Skeletal muscle satellite cell (primary cell): ENCODE measurements at regions not wholly inside any gene's neighbourhood (a gene's known extent, or its start where the extent isn't known, plus 50 kb on each side); places are given as distances from the start of the nearest gene placed in this dataset.

Experiments
- H3K27me3 ChIP-seq: 2 replicates; pipeline ENCODE4 v1.7.0; 2013; ENCODE audit warnings: low read length; ENCODE audit not compliant: control insufficient read depth, insufficient read depth
- H3K36me3 ChIP-seq: 2 replicates; pipeline ENCODE4 v1.7.0; 2013; ENCODE audit warnings: mild to moderate bottlenecking, control low read depth, low read length; ENCODE audit not compliant: insufficient read depth
- H3K4me1 ChIP-seq: 2 replicates; pipeline ENCODE4 v1.7.0; 2013; ENCODE audit warnings: low read length; ENCODE audit not compliant: control insufficient read depth, insufficient read depth
- H3K4me2 ChIP-seq: 2 replicates; pipeline ENCODE4 v1.7.0; 2013; ENCODE audit warnings: mild to moderate bottlenecking, low read length
- H3K4me3 ChIP-seq: 2 replicates; pipeline ENCODE4 v1.7.0; 2013; ENCODE audit warnings: low read length
- H3K9ac ChIP-seq: 2 replicates; pipeline ENCODE4 v1.7.0; 2013; ENCODE audit warnings: mild to moderate bottlenecking, low read depth, low read length, moderate library complexity
- H3K9me3 ChIP-seq: replicated peaks from 2 replicates; pipeline ENCODE4 v1.7.0; 2013; ENCODE audit warnings: mild to moderate bottlenecking, control low read depth, low read length

GRCh38 chr1:101532377-101532776 lies 295.6 kb downstream of the S1PR1 start:
- no peak overlapping the region for H3K4me2 ChIP-seq
- no peaks in the 10 kb centered on the region for H3K36me3 ChIP-seq

GRCh38 chr1:101540161-101540560 lies 303.3 kb downstream of the S1PR1 start:
- H3K36me3 ChIP-seq = no peaks in the 10 kb centered on the region
- no peak overlapping the region for H3K9ac ChIP-seq
- no peaks in the 10 kb centered on the region for H3K4me1 ChIP-seq
- H3K4me3 ChIP-seq = no peak overlapping the region
- peaks cover 8% of the 10 kb centered on the region for H3K27me3 ChIP-seq
- H3K9me3 ChIP-seq = no peaks in the 10 kb centered on the region
- H3K4me2 ChIP-seq = no peak overlapping the region

More at GRCh38 chr1:101532377-101532776, 295.6 kb downstream of the S1PR1 start:
- Histone ChIP-seq H3K4me1 (no peaks in the 10 kb centered on the region), H3K9ac (no peak overlapping the region), H3K4me3 (no peak overlapping the region), H3K9me3 (no peaks in the 10 kb centered on the region), H3K27me3 (no peaks in the 10 kb centered on the region)

- Histone ChIP-seq H3K36me3 (no peaks in the 10 kb centered on the region), H3K27me3 (no peaks in the 10 kb centered on the region), H3K4me2 (no peak overlapping the region), H3K9me3 (no peaks in the 10 kb centered on the region), H3K9ac (no peak overlapping the region), H3K4me1 (no peaks in the 10 kb centered on the region), H3K4me3 (no peak overlapping the region)
Observed at GRCh38 chr1:101546885-101547284, 310.1 kb downstream of the S1PR1 start.

- no peak overlapping the region for H3K9ac ChIP-seq
- H3K27me3 ChIP-seq = no peaks in the 10 kb centered on the region
- no peaks in the 10 kb centered on the region for H3K9me3 ChIP-seq
- no peaks in the 10 kb centered on the region for H3K4me1 ChIP-seq
- no peak overlapping the region for H3K4me3 ChIP-seq
- H3K36me3 ChIP-seq = no peaks in the 10 kb centered on the region
- no peak overlapping the region for H3K4me2 ChIP-seq
Observed at GRCh38 chr1:101547357-101547756, 310.5 kb downstream of the S1PR1 start.

- Histone ChIP-seq H3K4me3 (no peak overlapping the region), H3K4me1 (no peaks in the 10 kb centered on the region), H3K27me3 (no peaks in the 10 kb centered on the region), H3K9ac (no peak overlapping the region), H3K4me2 (no peak overlapping the region), H3K9me3 (no peaks in the 10 kb centered on the region), H3K36me3 (no peaks in the 10 kb centered on the region)
Observed at GRCh38 chr1:101548376-101548775, 311.6 kb downstream of the S1PR1 start.

GRCh38 chr1:101550581-101550980 lies 313.8 kb downstream of the S1PR1 start:
- Histone ChIP-seq H3K4me1 (no peaks in the 10 kb centered on the region), H3K4me3 (no peak overlapping the region), H3K9me3 (no peaks in the 10 kb centered on the region), H3K4me2 (no peak overlapping the region), H3K36me3 (no peaks in the 10 kb centered on the region), H3K9ac (no peak overlapping the region), H3K27me3 (no peaks in the 10 kb centered on the region)

- Histone ChIP-seq H3K36me3 (no peaks in the 10 kb centered on the region), H3K9me3 (no peaks in the 10 kb centered on the region), H3K4me2 (no peak overlapping the region), H3K4me3 (no peak overlapping the region), H3K9ac (no peak overlapping the region), H3K27me3 (no peaks in the 10 kb centered on the region), H3K4me1 (no peaks in the 10 kb centered on the region)
Observed at GRCh38 chr1:101566883-101567538, 330.2 kb downstream of the S1PR1 start.

GRCh38 chr1:101567582-101568189 lies 330.9 kb downstream of the S1PR1 start:
- Histone ChIP-seq H3K36me3 (no peaks in the 10 kb centered on the region), H3K4me2 (no peak overlapping the region), H3K4me1 (no peaks in the 10 kb centered on the region), H3K9ac (no peak overlapping the region), H3K27me3 (no peaks in the 10 kb centered on the region), H3K4me3 (no peak overlapping the region), H3K9me3 (no peaks in the 10 kb centered on the region)

GRCh38 chr1:101587741-101588140 lies 350.9 kb downstream of the S1PR1 start:
- H3K4me1 ChIP-seq = no peaks in the 10 kb centered on the region
- no peaks in the 10 kb centered on the region for H3K36me3 ChIP-seq
- no peaks in the 10 kb centered on the region for H3K27me3 ChIP-seq
- no peak overlapping the region for H3K4me3 ChIP-seq
- H3K9me3 ChIP-seq = no peaks in the 10 kb centered on the region
- no peak overlapping the region for H3K4me2 ChIP-seq
- H3K9ac ChIP-seq = no peak overlapping the region

- no peak overlapping the region for H3K4me2 ChIP-seq
- H3K36me3 ChIP-seq = no peaks in the 10 kb centered on the region
- no peaks in the 10 kb centered on the region for H3K9me3 ChIP-seq
- no peaks in the 10 kb centered on the region for H3K27me3 ChIP-seq
- H3K4me3 ChIP-seq = no peak overlapping the region
- H3K4me1 ChIP-seq = no peaks in the 10 kb centered on the region
- H3K9ac ChIP-seq = no peak overlapping the region
Observed at GRCh38 chr1:101588677-101589076, 351.9 kb downstream of the S1PR1 start.

GRCh38 chr1:101592845-101593244 lies 356.0 kb downstream of the S1PR1 start:
- Histone ChIP-seq H3K27me3 (no peaks in the 10 kb centered on the region), H3K9me3 (no peaks in the 10 kb centered on the region), H3K9ac (no peak overlapping the region), H3K4me2 (no peak overlapping the region), H3K4me1 (no peaks in the 10 kb centered on the region), H3K36me3 (no peaks in the 10 kb centered on the region), H3K4me3 (no peak overlapping the region)

GRCh38 chr1:101595881-101596374 lies 359.1 kb downstream of the S1PR1 start:
- Histone ChIP-seq H3K9me3 (no peaks in the 10 kb centered on the region), H3K36me3 (no peaks in the 10 kb centered on the region), H3K4me3 (no peak overlapping the region), H3K9ac (no peak overlapping the region), H3K4me2 (no peak overlapping the region), H3K27me3 (no peaks in the 10 kb centered on the region), H3K4me1 (no peaks in the 10 kb centered on the region)
